OCI-LY1 (cell line): ENCODE measurements at regions not wholly inside any gene's neighbourhood (a gene's known extent, or its start where the extent isn't known, plus 50 kb on each side); places are given as distances from the start of the nearest gene placed in this dataset.

Experiments used
- CTCF ChIP-seq: fragments of 200-600 bp; sonication (generic), shearing (Covaris generic); IDR thresholded peaks from 2 replicates; pipeline ENCODE4 v1.5.1; 2017; ENCODE audit warnings: mild to moderate bottlenecking, antibody characterized with exemption, low read length, moderate library complexity, mixed read lengths
- EZH2 ChIP-seq: fragments of 200-600 bp; sonication (generic), shearing (Covaris generic); IDR thresholded peaks from 2 replicates; pipeline ENCODE4 v1.8.0; 2017; ENCODE audit warnings: borderline replicate concordance, mixed run types, mild to moderate bottlenecking, antibody characterized with exemption, low read length, moderate library complexity, mixed read lengths

GRCh38 chr11:70627219-70627618 is 228.9 kb downstream of the CTTN start:
- TF ChIP-seq CTCF (no peak), EZH2 (no peak)
